DMS79 (cell line): ENCODE measurements at regions not wholly inside any gene's neighbourhood (a gene's known extent, or its start where the extent isn't known, plus 50 kb on each side); places are given as distances from the start of the nearest gene placed in this dataset.

Experiments
- DNase-seq: peaks from one replicate; lab custom pipeline; 2025; lab: John Stamatoyannopoulos, UW

GRCh38 chr12:124687174-124687902 lies 119.9 kb upstream of the NCOR2 start:
- DNase-seq = no peak

- no peak for DNase-seq
Measured at GRCh38 chr12:124686370-124687173, 119.2 kb upstream of the NCOR2 start.

- no peak for DNase-seq
Measured at GRCh38 chr12:124685689-124686369, 118.4 kb upstream of the NCOR2 start.

- DNase-seq = no peak
Measured at GRCh38 chr12:124684971-124685688, 117.7 kb upstream of the NCOR2 start.

- DNase-seq = no peak
Measured at GRCh38 chr12:124684496-124684895, 117.1 kb upstream of the NCOR2 start.

- no peak for DNase-seq
Measured at GRCh38 chr12:124683152-124684124, 116.0 kb upstream of the NCOR2 start.

GRCh38 chr12:124682425-124683151 lies 115.2 kb upstream of the NCOR2 start:
- DNase-seq = no peak

- DNase-seq = no peak
Measured at GRCh38 chr12:124681779-124682391, 114.5 kb upstream of the NCOR2 start.

- DNase-seq = no peak
Measured at GRCh38 chr12:124680863-124681778, 113.7 kb upstream of the NCOR2 start.

- DNase-seq = no peak
Measured at GRCh38 chr12:124679533-124680371, 112.3 kb upstream of the NCOR2 start.

- DNase-seq = no peak
Measured at GRCh38 chr12:124679047-124679446, 111.6 kb upstream of the NCOR2 start.

- no peak for DNase-seq
Measured at GRCh38 chr12:124678421-124678893, 111.0 kb upstream of the NCOR2 start.

GRCh38 chr12:124677552-124678356 lies 110.3 kb upstream of the NCOR2 start:
- no peak for DNase-seq

- DNase-seq = no peak
Measured at GRCh38 chr12:124676714-124677462, 109.5 kb upstream of the NCOR2 start.

GRCh38 chr12:124675881-124676713 lies 108.7 kb upstream of the NCOR2 start:
- DNase-seq = no peak
